Endothelial cell of umbilical vein (primary cell): ENCODE measurements at regions not wholly inside any gene's neighbourhood (a gene's known extent, or its start where the extent isn't known, plus 50 kb on each side); places are given as distances from the start of the nearest gene placed in this dataset.
"Not testable (repeated sequence)": the region's sequence is repeated elsewhere in the genome, so short reads cannot be mapped to it uniquely, and the experiment has no call there.

Experiments used
- BruUV-seq: library from RNA; stranded (reverse); fragments of 400-500 nt; replicated peaks from 2 replicates; lab custom pipeline; 2021; lab: Mats Ljungman, UMichigan
- CTCF ChIA-PET: fragments of 300-600, 350-600 bp; sonication (Branson Sonifier 250); formaldehyde crosslinking; loops from one replicate; lab custom pipeline; 2021; ENCODE audit warnings: antibody characterized with exemption, inconsistent platforms; lab: Charles Lee
- POLR2A ChIA-PET: fragments of 300-600, 350-600 bp; sonication (Branson Sonifier 250); formaldehyde crosslinking; loops from one replicate; lab custom pipeline; 2021; ENCODE audit warnings: antibody characterized with exemption, inconsistent platforms; lab: Charles Lee
- DNase-seq: peaks from one replicate; pipeline ENCODE4 v3.0.0-alpha.2; 2011; ENCODE audit warnings: low read depth, low spot score
- FAIRE-seq: peaks from 2 replicates; lab custom pipeline; 2011; peaks lifted over from hg19 to GRCh38; lab: Jason Lieb, UNC
- H2AFZ ChIP-seq: 2 replicates; pipeline ENCODE4 v1.6.0; 2012; ENCODE audit warnings: low read depth, low read length, control low read depth, inconsistent platforms
- H3K27ac ChIP-seq: 2 replicates; pipeline ENCODE4 v1.5.1; 2011; ENCODE audit warnings: low read depth, mild to moderate bottlenecking, control low read depth, low read length, moderate library complexity; ENCODE audit not compliant: insufficient read depth
- H3K27me3 ChIP-seq, 2 experiments: 2 replicates each; pipeline versions ENCODE4 v1.6.0 to v1.6.1; 2011; ENCODE audit warnings: low read length in 2 of 2, mixed read lengths in 1 of 2; ENCODE audit not compliant: control insufficient read depth in 2 of 2, insufficient read depth in 2 of 2
- H3K36me3 ChIP-seq, 2 experiments: 2 replicates in 1 of 2; 3 replicates in 1 of 2; pipeline ENCODE4 v1.5.1; 2011; ENCODE audit warnings: low read length in 2 of 2, mild to moderate bottlenecking in 1 of 2, moderate library complexity in 1 of 2; ENCODE audit not compliant: control insufficient read depth in 2 of 2, insufficient read depth in 2 of 2; ENCODE audit errors: extremely low read depth in 1 of 2
- H3K4me1 ChIP-seq: 3 replicates; pipeline ENCODE4 v1.5.1; 2011; ENCODE audit warnings: mild to moderate bottlenecking, low read length; ENCODE audit not compliant: control insufficient read depth, insufficient read depth; ENCODE audit errors: extremely low read depth
- H3K4me2 ChIP-seq: 2 replicates; pipeline ENCODE4 v1.6.1; 2011; ENCODE audit warnings: low read length, control low read depth, mixed read lengths; ENCODE audit not compliant: insufficient read depth
- H3K4me3 ChIP-seq, 3 experiments: fragments of 200-600 bp in 1 of 3; sonication (generic), shearing (Covaris generic) in 1 of 3; replicated peaks in 1 of 3; 2 replicates each; pipeline ENCODE4 v1.5.1; 2011 to 2016; ENCODE audit warnings: control low read depth in 3 of 3, low read length in 3 of 3, mild to moderate bottlenecking in 2 of 3, inconsistent platforms in 1 of 3, low read depth in 1 of 3, moderate library complexity in 1 of 3; ENCODE audit not compliant: insufficient read depth in 1 of 3
- H3K79me2 ChIP-seq: 2 replicates; pipeline ENCODE4 v1.6.0; 2012; ENCODE audit warnings: low read length, inconsistent platforms; ENCODE audit not compliant: control insufficient read depth, insufficient read depth
- H3K9ac ChIP-seq: replicated peaks from 2 replicates; pipeline ENCODE3; 2011; ENCODE audit warnings: low read length, control low read depth; ENCODE audit not compliant: insufficient read depth; ENCODE audit errors: extremely low read depth
- H3K9me1 ChIP-seq: replicated peaks from 3 replicates; pipeline ENCODE4 v1.6.0; 2011; ENCODE audit warnings: mild to moderate bottlenecking, low read length; ENCODE audit not compliant: control insufficient read depth, insufficient read depth; ENCODE audit errors: extremely low read depth
- H3K9me3 ChIP-seq: replicated peaks from 2 replicates; pipeline ENCODE4 v1.5.1; 2012; ENCODE audit warnings: low read length, inconsistent platforms; ENCODE audit not compliant: control insufficient read depth, insufficient read depth
- H4K20me1 ChIP-seq: replicated peaks from 2 replicates; pipeline ENCODE3; 2011; ENCODE audit warnings: mild to moderate bottlenecking, low read length; ENCODE audit not compliant: control insufficient read depth, insufficient read depth; ENCODE audit errors: extremely low read depth
- EZH2 ChIP-seq: IDR thresholded peaks from 2 replicates; pipeline ENCODE4 v1.6.1; 2012; ENCODE audit warnings: borderline replicate concordance, low read depth, mild to moderate bottlenecking, moderate library complexity, low read length, inconsistent platforms; ENCODE audit not compliant: severe bottlenecking
- FOS ChIP-seq: IDR thresholded peaks from 2 replicates; pipeline ENCODE4 v1.6.1; 2011; ENCODE audit warnings: mild to moderate bottlenecking, low read length, moderate library complexity, borderline replicate concordance; ENCODE audit not compliant: insufficient read depth
- JUN ChIP-seq: IDR thresholded peaks from 2 replicates; pipeline ENCODE4 v1.6.1; 2011; ENCODE audit warnings: borderline replicate concordance, low read depth; ENCODE audit not compliant: insufficient read length, insufficient read depth
- MYC ChIP-seq: IDR thresholded peaks from one replicate; pipeline ENCODE4 v1.6.1; 2011; ENCODE audit warnings: mild to moderate bottlenecking, low read depth, low read length
- dilution Hi-C: fragments of 300-500 bp; cut with MboI; formaldehyde crosslinking; loops from one replicate; pipeline ENCODE4 v1.15.0; 2019; ENCODE audit warnings: low sequenced_read_pairs; ENCODE audit not compliant: extremely low pct_ligation_motif_present
- intact Hi-C: fragments of 100-400 bp; cut with micrococcal nuclease; formaldehyde crosslinking; loops from one replicate; pipeline ENCODE4 v1.10.0; 2022
- TF ChIP-seq, protein P1 (sequence below), 2 donors: IDR thresholded peaks; 1 replicate in 1 of 2; 2 replicates in 1 of 2; pipeline ENCODE4 v1.5.1; 2011; ENCODE audit warnings: low read length in 2 of 2, mild to moderate bottlenecking in 2 of 2, moderate library complexity in 2 of 2, control low read depth in 1 of 2, inconsistent platforms in 1 of 2, low read depth in 1 of 2; ENCODE audit not compliant: insufficient read depth in 1 of 2; ENCODE audit errors: extremely low read depth in 1 of 2

DNA sequence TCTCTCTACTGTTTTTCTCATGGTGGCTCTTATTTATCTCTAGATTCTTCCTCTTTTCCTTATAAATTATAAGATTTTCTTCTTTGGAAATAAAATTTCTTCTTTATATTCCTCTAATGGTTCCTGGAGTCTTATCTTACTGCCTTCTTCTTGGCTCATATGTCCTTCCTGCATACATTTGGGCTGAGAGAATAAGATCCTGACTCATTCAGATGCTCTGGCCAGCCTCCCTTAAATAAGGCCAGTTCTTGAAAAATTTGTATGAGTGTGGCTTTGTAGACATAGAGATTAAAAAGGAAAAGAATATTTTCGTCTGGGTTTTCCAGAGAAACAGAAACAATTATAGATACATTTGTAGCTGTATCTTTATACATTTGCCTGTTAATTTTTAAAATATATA, 411.3 kb downstream of the KIF20B start:
- TF ChIP-seq JUN (no peak), FOS (no peak), MYC (no peak), EZH2 (no peak)
- TF ChIP-seq, protein P1, sequence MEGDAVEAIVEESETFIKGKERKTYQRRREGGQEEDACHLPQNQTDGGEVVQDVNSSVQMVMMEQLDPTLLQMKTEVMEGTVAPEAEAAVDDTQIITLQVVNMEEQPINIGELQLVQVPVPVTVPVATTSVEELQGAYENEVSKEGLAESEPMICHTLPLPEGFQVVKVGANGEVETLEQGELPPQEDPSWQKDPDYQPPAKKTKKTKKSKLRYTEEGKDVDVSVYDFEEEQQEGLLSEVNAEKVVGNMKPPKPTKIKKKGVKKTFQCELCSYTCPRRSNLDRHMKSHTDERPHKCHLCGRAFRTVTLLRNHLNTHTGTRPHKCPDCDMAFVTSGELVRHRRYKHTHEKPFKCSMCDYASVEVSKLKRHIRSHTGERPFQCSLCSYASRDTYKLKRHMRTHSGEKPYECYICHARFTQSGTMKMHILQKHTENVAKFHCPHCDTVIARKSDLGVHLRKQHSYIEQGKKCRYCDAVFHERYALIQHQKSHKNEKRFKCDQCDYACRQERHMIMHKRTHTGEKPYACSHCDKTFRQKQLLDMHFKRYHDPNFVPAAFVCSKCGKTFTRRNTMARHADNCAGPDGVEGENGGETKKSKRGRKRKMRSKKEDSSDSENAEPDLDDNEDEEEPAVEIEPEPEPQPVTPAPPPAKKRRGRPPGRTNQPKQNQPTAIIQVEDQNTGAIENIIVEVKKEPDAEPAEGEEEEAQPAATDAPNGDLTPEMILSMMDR (IDR thresholded peaks at IDR 0.05; ENCODE audit: extremely low read depth in 1 of 2, insufficient read depth in 1 of 2, low read depth in 1 of 2, low read length in 2 of 2), result no peak
- POLR2A ChIA-PET, result no interaction called here
- FAIRE-seq (no peak), DNase-seq (no peak)
- CTCF ChIA-PET, result no interaction called here
- Histone ChIP-seq H3K27ac (no peak overlapping the region), H3K4me3 (no peak overlapping the region), H2AFZ (no peak overlapping the region), H3K36me3 (no peaks in the 10 kb centered on the region), H3K9me3 (no peaks in the 10 kb centered on the region), H3K27me3 (no peaks in the 10 kb centered on the region), H4K20me1 (no peaks in the 10 kb centered on the region), H3K4me2 (no peak overlapping the region), H3K9me1 (no peaks in the 10 kb centered on the region), H3K4me1 (no peaks in the 10 kb centered on the region), H3K79me2 (no peaks in the 10 kb centered on the region), H3K9ac (no peak overlapping the region)
- intact Hi-C loops (no loop called here), dilution Hi-C loops (no loop called here)
- no TSS peak for BruUV-seq

DNA sequence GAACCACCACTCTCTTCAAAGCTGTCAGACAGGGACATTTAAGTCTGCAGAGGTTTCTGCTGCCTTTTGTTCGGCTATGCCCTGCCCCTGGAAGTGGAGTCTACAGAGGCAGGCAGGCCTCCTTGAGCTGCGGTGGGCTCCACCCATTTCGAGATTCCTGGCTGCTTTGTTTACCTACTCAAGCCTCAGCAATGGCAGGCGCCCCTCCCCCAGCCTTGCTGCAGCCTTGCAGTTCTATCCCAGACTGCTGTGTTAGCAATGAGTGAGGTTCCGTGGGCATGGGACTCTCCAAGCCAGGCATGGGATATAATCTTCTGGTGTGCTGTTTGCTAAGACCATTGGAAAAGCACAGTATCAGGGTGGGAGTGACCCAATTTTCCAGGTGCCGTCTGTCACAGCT, 417.2 kb downstream of the KIF20B start:
- H3K9me3 ChIP-seq, H3K9ac ChIP-seq, H3K36me3 ChIP-seq, H2AFZ ChIP-seq, H4K20me1 ChIP-seq, H3K4me1 ChIP-seq, dilution Hi-C loops, H3K4me3 ChIP-seq, DNase-seq, H3K79me2 ChIP-seq, intact Hi-C loops, H3K4me2 ChIP-seq, FAIRE-seq, H3K27ac ChIP-seq, H3K9me1 ChIP-seq, BruUV-seq, CTCF ChIA-PET, H3K27me3 ChIP-seq, POLR2A ChIA-PET: not testable (repeated sequence)

DNA sequence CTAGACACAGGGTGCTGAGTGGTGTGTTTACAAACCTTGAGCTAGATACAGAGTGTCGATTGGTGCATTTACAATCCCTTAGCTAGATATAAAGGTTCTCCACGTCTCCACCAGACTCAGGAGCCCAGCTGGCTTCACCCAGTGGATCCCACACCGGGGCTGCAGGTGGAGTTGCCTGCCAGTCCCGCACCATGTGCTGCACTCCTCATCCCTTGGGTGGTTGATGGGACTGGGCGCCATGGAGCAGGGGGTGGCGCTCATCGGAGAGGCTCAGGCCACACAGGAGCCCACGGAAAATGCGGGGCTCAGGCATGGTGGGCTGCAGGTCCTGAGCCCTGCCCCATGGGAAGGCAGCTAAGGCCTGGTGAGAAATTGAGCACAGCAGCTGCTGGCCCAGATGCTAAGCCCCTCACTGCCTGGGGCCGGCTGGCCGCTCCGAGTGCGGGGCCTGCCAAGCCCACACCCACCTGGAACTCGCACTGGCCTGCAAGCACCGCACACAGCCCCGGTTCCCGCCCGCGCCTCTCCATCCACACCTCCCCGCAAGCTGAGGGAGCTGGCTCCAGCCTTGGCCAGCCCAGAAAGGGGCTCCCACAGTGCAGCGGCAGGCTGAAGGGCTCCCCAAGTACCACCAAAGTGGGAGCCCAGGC, 418.4 kb downstream of the KIF20B start:
- H2AFZ ChIP-seq, FAIRE-seq, POLR2A ChIA-PET, intact Hi-C loops, H3K4me3 ChIP-seq, H3K9me3 ChIP-seq, H3K36me3 ChIP-seq, H4K20me1 ChIP-seq, dilution Hi-C loops, H3K27ac ChIP-seq, H3K4me2 ChIP-seq, BruUV-seq, H3K9ac ChIP-seq, CTCF ChIA-PET, H3K4me1 ChIP-seq, DNase-seq, H3K79me2 ChIP-seq, H3K9me1 ChIP-seq, H3K27me3 ChIP-seq: not testable (repeated sequence)
